ENCODE measurements at regions not wholly inside any gene's neighbourhood (a gene's known extent, or its start where the extent isn't known, plus 50 kb on each side); places are given as distances from the start of the nearest gene placed in this dataset.

GRCh38 chr4:189293459-189293858, 647.2 kb upstream of the FRG1 start:
- TF ChIP-seq POLR2A (IDR thresholded peaks at IDR 0.05; ENCODE audit: low read depth, low read length): no peak
- TF ChIP-seq POLR2AphosphoS5 (IDR thresholded peaks at IDR 0.05; ENCODE audit: low read depth, low read length): no peak

All from GM12892 (cell line).